ENCODE measurements at regions not wholly inside any gene's neighbourhood (a gene's known extent, or its start where the extent isn't known, plus 50 kb on each side); places are given as distances from the start of the nearest gene placed in this dataset.

GRCh38 chrX:25226151-25226550, 210.4 kb upstream of the ARX start:
- DNase-seq (ENCODE audit: low read depth in 2 of 2) = no peak

- DNase-seq (ENCODE audit: low read depth in 2 of 2) = no peak
These were observed 203.7 kb upstream of the ARX start for GRCh38 chrX:25219480-25219879.

- DNase-seq (ENCODE audit: low read depth in 2 of 2) = no peak
These were observed 197.8 kb upstream of the ARX start for GRCh38 chrX:25213611-25214010.

GRCh38 chrX:25207803-25208475, 192.2 kb upstream of the ARX start:
- DNase-seq (ENCODE audit: low read depth in 2 of 2) = no peak

GRCh38 chrX:25206778-25207177, 191.0 kb upstream of the ARX start:
- DNase-seq (ENCODE audit: low read depth in 2 of 2) = no peak

- DNase-seq (ENCODE audit: low read depth in 2 of 2) = no peak
These were observed 188.4 kb upstream of the ARX start for GRCh38 chrX:25204182-25204581.

GRCh38 chrX:25202827-25203226, 187.1 kb upstream of the ARX start:
- no peak for DNase-seq (ENCODE audit: low read depth in 2 of 2)

GRCh38 chrX:25198891-25199290, 183.1 kb upstream of the ARX start:
- DNase-seq (ENCODE audit: low read depth in 2 of 2) = no peak

GRCh38 chrX:25198253-25198652, 182.5 kb upstream of the ARX start:
- no peak for DNase-seq (ENCODE audit: low read depth in 2 of 2)

GRCh38 chrX:25196221-25196620, 180.5 kb upstream of the ARX start:
- no peak for DNase-seq (ENCODE audit: low read depth in 2 of 2)

GRCh38 chrX:25191403-25191802, 175.6 kb upstream of the ARX start:
- DNase-seq (ENCODE audit: low read depth in 2 of 2) = no peak

- no peak for DNase-seq (ENCODE audit: low read depth in 2 of 2)
These were observed 166.0 kb upstream of the ARX start for GRCh38 chrX:25181775-25182174.

- no peak for DNase-seq (ENCODE audit: low read depth in 2 of 2)
These were observed 164.5 kb upstream of the ARX start for GRCh38 chrX:25180242-25180641.

GRCh38 chrX:25178555-25178954, 162.8 kb upstream of the ARX start:
- DNase-seq (ENCODE audit: low read depth in 2 of 2) = no peak

- DNase-seq (ENCODE audit: low read depth in 2 of 2) = no peak
These were observed 160.0 kb upstream of the ARX start for GRCh38 chrX:25175743-25176142.

- no peak for DNase-seq (ENCODE audit: low read depth in 2 of 2)
These were observed 159.4 kb upstream of the ARX start for GRCh38 chrX:25175171-25175570.

- DNase-seq (ENCODE audit: low read depth in 2 of 2) = no peak
These were observed 150.8 kb upstream of the ARX start for GRCh38 chrX:25166546-25166945.

GRCh38 chrX:25166145-25166544, 150.4 kb upstream of the ARX start:
- DNase-seq (ENCODE audit: low read depth in 2 of 2) = no peak

- no peak for DNase-seq (ENCODE audit: low read depth in 2 of 2)
These were observed 142.9 kb upstream of the ARX start for GRCh38 chrX:25158635-25159034.

- DNase-seq (ENCODE audit: low read depth in 2 of 2) = no peak
These were observed 141.1 kb upstream of the ARX start for GRCh38 chrX:25156832-25157231.

- no peak for DNase-seq (ENCODE audit: low read depth in 2 of 2)
These were observed 140.6 kb upstream of the ARX start for GRCh38 chrX:25156323-25156722.

- DNase-seq (ENCODE audit: low read depth in 2 of 2) = no peak
These were observed 138.4 kb upstream of the ARX start for GRCh38 chrX:25154168-25154567.

GRCh38 chrX:25151749-25152148, 136.0 kb upstream of the ARX start:
- no peak for DNase-seq (ENCODE audit: low read depth in 2 of 2)
